Endodermal cell (in vitro differentiated cells): ENCODE measurements at regions not wholly inside any gene's neighbourhood (a gene's known extent, or its start where the extent isn't known, plus 50 kb on each side); places are given as distances from the start of the nearest gene placed in this dataset.

Source experiments
- DNase-seq: peaks from one replicate; pipeline ENCODE4 v3.0.0-alpha.2; 2017
- H3K27ac ChIP-seq: 2 replicates; pipeline ENCODE4 v1.5.1; 2013; ENCODE audit warnings: mild to moderate bottlenecking, low read depth, low read length, moderate library complexity
- H3K27me3 ChIP-seq: 2 replicates; pipeline ENCODE4 v1.6.1; 2013; ENCODE audit warnings: mild to moderate bottlenecking, low read length, moderate library complexity; ENCODE audit not compliant: insufficient read depth, control insufficient read depth, poor library complexity, severe bottlenecking
- H3K36me3 ChIP-seq: 2 replicates; pipeline ENCODE4 v1.7.0; 2013; ENCODE audit warnings: mild to moderate bottlenecking, low read length, moderate library complexity; ENCODE audit not compliant: control insufficient read depth, insufficient read depth
- H3K4me1 ChIP-seq: one replicate; pipeline ENCODE4 v1.7.0; 2013; ENCODE audit warnings: low read length; ENCODE audit not compliant: control insufficient read depth, insufficient read depth
- H3K4me3 ChIP-seq: 2 replicates; pipeline ENCODE4 v1.5.1; 2013; ENCODE audit warnings: mild to moderate bottlenecking, low read length, moderate library complexity
- H3K9ac ChIP-seq: 2 replicates; pipeline ENCODE4 v1.6.1; 2013; ENCODE audit warnings: mild to moderate bottlenecking, low read length, moderate library complexity; ENCODE audit not compliant: poor library complexity, severe bottlenecking; ENCODE audit errors: extremely low read depth
- H3K9me3 ChIP-seq: 2 replicates; pipeline ENCODE4 v1.6.1; 2013; ENCODE audit warnings: mild to moderate bottlenecking, low read length, moderate library complexity; ENCODE audit not compliant: control insufficient read depth
- H3K27ac Mint-ChIP-seq: 2 replicates; pipeline ENCODE4 v1.8.0; 2020; ENCODE audit warnings: mixed read lengths
- H3K27me3 Mint-ChIP-seq: 2 replicates; pipeline ENCODE4 v1.8.0; 2021; ENCODE audit warnings: mild to moderate bottlenecking, mixed read lengths; ENCODE audit not compliant: insufficient read depth
- H3K36me3 Mint-ChIP-seq: 2 replicates; pipeline ENCODE4 v1.8.0; 2020; ENCODE audit warnings: low read depth, mixed read lengths
- H3K4me1 Mint-ChIP-seq: 2 replicates; pipeline ENCODE4 v1.8.0; 2020; ENCODE audit warnings: mixed read lengths
- H3K4me3 Mint-ChIP-seq: 2 replicates; pipeline ENCODE4 v1.8.0; 2020; ENCODE audit warnings: mild to moderate bottlenecking, moderate library complexity, mixed read lengths
- H3K9me3 Mint-ChIP-seq: 2 replicates; pipeline ENCODE4 v1.8.0; 2020; ENCODE audit warnings: mild to moderate bottlenecking, mixed read lengths
- WGBS, 2 experiments: methylation state at CpG; one replicate each; pipeline versions ENCODE4 v1.1.5 to v1.1.7; 2013; ENCODE audit warnings: missing lambda C conversion rate in 2 of 2, mixed read lengths in 1 of 2; ENCODE audit not compliant: insufficient coverage in 1 of 2, insufficient read length in 1 of 2; 5-methylcytosine and 5-hydroxymethylcytosine counted together
- TF ChIP-seq, protein P1 (sequence below): fragments of 200-600 bp; sonication (generic); conservative IDR thresholded peaks from 2 replicates; pipeline ENCODE4 v1.5.0; 2021; ENCODE audit warnings: antibody characterized with exemption, mild to moderate bottlenecking

DNA sequence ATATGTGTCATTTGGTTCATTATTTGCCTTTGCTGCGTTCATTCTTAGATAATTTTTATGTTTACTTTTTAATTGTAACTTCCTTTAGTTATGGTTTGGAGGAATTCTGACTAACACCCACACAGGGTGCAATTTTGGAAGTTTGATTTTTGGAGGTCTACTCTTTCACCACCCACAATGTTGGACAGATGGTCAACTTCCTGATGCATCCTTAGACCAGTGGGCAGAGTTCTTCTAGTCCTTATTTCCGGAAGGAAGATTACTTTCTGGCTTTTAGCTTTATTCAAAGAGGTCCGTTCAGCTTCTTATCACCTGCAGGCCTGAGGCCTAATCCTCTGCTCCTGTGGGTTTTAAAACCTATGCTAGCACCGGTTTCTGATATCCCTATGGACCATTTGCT, 126.7 kb downstream of the MTX3 start:
- Histone ChIP-seq H3K27ac (no peak overlapping the region), H3K9me3 (no peaks in the 10 kb centered on the region), H3K4me1 (no peaks in the 10 kb centered on the region), H3K4me3 (no peak overlapping the region), H3K27me3 (peaks cover 3% of the 10 kb centered on the region), H3K36me3 (no peaks in the 10 kb centered on the region), H3K9ac (no peak overlapping the region)
- 22 to 55% methylated on average over 2 to 4 of the region's 4 CpGs for WGBS, 2 experiments
- Mint-ChIP-seq H3K27me3 (peaks cover 13% of the 10 kb centered on the region), H3K36me3 (no peaks in the 10 kb centered on the region), H3K27ac (no peak overlapping the region), H3K4me1 (no peaks in the 10 kb centered on the region), H3K9me3 (no peaks in the 10 kb centered on the region), H3K4me3 (no peak overlapping the region)
- TF ChIP-seq, protein P1, sequence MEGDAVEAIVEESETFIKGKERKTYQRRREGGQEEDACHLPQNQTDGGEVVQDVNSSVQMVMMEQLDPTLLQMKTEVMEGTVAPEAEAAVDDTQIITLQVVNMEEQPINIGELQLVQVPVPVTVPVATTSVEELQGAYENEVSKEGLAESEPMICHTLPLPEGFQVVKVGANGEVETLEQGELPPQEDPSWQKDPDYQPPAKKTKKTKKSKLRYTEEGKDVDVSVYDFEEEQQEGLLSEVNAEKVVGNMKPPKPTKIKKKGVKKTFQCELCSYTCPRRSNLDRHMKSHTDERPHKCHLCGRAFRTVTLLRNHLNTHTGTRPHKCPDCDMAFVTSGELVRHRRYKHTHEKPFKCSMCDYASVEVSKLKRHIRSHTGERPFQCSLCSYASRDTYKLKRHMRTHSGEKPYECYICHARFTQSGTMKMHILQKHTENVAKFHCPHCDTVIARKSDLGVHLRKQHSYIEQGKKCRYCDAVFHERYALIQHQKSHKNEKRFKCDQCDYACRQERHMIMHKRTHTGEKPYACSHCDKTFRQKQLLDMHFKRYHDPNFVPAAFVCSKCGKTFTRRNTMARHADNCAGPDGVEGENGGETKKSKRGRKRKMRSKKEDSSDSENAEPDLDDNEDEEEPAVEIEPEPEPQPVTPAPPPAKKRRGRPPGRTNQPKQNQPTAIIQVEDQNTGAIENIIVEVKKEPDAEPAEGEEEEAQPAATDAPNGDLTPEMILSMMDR, result no peak
- DNase-seq, result no peak

DNA sequence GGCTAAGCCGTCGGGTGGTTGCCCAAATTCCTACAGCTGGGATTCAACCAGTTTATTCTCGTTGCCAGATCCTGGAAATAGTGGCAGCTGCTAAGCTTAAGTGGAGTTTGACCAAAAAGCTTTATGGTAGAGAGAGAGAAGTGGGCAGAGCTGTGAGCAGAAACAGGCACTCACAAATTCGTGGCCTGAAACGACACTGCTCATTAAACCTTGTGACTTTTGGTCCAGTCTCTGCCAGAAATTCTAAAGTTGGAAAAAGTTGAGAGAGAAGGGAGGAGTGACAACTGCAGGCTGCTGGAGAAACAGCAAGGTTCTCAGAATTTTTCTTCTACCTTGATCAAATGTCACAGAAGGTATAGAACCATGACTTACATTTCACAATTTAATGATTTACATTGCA, 131.5 kb downstream of the MTX3 start:
- no peaks in the 10 kb centered on the region for H3K9me3 Mint-ChIP-seq
- H3K27me3 Mint-ChIP-seq, result no peaks in the 10 kb centered on the region
- no peak overlapping the region for H3K27ac Mint-ChIP-seq
- no peak overlapping the region for H3K4me3 Mint-ChIP-seq
- H3K9me3 ChIP-seq, result no peaks in the 10 kb centered on the region
- WGBS, 2 experiments, result 87 to 93% methylated on average over 5 of the region's 5 CpGs
- H3K4me3 ChIP-seq, result no peak overlapping the region
- H3K4me1 ChIP-seq, result no peaks in the 10 kb centered on the region
- no peaks in the 10 kb centered on the region for H3K27me3 ChIP-seq
- TF ChIP-seq, protein P1, result no peak
- no peak overlapping the region for H3K9ac ChIP-seq
- H3K36me3 Mint-ChIP-seq, result no peaks in the 10 kb centered on the region
- H3K27ac ChIP-seq, result no peak overlapping the region
- H3K4me1 Mint-ChIP-seq, result no peaks in the 10 kb centered on the region
- no peak for DNase-seq
- H3K36me3 ChIP-seq, result no peaks in the 10 kb centered on the region

DNA sequence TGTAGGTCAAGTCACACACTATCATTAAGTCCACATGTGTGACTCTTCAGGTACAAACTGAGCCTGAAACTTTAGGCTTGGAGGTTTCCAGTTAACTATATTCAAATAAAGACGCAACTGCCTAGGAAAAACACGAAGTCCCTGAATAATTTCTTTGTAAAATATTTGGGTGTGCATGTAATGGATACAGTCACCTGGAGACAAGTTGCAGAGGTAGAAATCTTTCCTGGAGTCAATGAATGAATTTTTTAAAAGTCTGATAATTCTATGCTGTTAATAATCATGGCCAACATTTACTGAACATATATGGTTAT, 132.7 kb downstream of the MTX3 start:
- Histone ChIP-seq H3K27ac (no peak overlapping the region), H3K4me3 (no peak overlapping the region), H3K36me3 (no peaks in the 10 kb centered on the region), H3K9ac (no peak overlapping the region), H3K9me3 (no peaks in the 10 kb centered on the region), H3K27me3 (no peaks in the 10 kb centered on the region), H3K4me1 (no peaks in the 10 kb centered on the region)
- Mint-ChIP-seq H3K36me3 (no peaks in the 10 kb centered on the region), H3K9me3 (no peaks in the 10 kb centered on the region), H3K27ac (no peak overlapping the region), H3K4me1 (no peaks in the 10 kb centered on the region), H3K27me3 (no peaks in the 10 kb centered on the region), H3K4me3 (no peak overlapping the region)
- 97% methylated on average over 2 of the region's 2 CpGs; no CpG with 5 or more reads in 1 of the 2 experiments for WGBS, 2 experiments
- TF ChIP-seq, protein P1, result no peak
- no peak for DNase-seq
